ENCODE measurements at regions not wholly inside any gene's neighbourhood (a gene's known extent, or its start where the extent isn't known, plus 50 kb on each side); places are given as distances from the start of the nearest gene placed in this dataset.
"Not testable (repeated sequence)": the region's sequence is repeated elsewhere in the genome, so short reads cannot be mapped to it uniquely, and the experiment has no call there.

- DNase-seq (ENCODE audit: low spot score): peak; percentile 84
These were observed 1180.3 kb downstream of the TYW1 start for GRCh38 chr7:68176974-68177373.

DNA sequence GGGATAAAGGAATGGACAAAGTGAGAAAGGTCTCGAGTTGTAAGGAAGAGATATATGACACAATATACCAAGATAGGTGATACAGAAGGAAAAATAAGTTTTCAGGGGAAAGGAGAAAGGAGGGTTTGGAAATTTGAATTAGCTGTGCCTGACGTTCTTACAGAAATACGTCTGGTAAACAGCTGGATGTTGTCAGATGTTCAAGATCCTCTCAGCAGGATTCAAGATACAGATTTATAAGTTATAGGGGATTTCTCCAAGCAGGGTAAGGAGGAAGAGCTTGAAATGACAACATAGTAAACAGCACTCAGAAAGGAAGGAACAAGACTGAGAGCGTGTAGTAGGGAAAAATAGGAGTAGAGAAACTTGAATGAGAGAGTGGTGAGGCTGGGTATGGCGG, 1184.1 kb downstream of the TYW1 start:
- no peak for DNase-seq (ENCODE audit: low spot score)

DNA sequence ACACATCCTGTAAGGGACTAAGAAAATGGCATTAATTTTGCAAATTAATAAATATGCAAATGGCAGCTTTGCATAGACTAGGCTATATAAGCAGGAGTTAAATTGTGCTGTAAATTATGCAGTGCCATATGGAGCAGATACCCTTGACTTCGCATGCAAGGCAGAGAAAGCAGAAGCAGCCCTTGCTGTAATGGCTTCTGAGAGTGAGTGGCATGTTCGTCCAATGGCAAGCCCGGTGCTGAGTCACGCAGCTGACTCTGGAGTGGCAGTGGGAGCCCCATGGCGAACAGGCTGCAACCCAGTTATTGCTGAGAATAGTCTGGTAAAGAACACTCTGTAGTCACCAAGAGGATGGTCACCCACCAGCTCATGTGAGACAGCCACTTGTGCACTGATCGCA, 1186.5 kb downstream of the TYW1 start:
- DNase-seq (ENCODE audit: low spot score): no peak

GRCh38 chr7:68185631-68186456, 1189.2 kb downstream of the TYW1 start:
- no peak for DNase-seq (ENCODE audit: low spot score)

DNA sequence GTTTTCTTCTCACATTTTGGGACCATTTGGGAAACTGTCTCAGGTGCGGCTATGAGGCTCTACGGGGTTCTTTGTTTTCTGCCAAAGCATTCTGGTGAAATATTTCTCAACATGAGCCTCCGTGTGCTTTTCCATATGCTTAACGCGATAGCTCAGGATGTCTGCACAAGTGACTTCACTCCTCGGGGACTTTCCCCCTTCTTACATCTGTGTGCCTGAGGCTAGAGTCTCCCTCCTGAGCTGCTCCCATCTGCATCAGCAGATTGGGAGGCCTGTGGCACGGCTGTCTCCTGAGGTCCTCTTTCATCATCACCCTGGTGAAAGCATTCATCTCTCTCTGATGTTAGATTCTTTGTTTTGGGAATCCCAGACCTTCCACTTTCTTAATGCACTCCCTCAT, 1190.9 kb downstream of the TYW1 start:
- no peak for DNase-seq (ENCODE audit: low spot score)

DNA sequence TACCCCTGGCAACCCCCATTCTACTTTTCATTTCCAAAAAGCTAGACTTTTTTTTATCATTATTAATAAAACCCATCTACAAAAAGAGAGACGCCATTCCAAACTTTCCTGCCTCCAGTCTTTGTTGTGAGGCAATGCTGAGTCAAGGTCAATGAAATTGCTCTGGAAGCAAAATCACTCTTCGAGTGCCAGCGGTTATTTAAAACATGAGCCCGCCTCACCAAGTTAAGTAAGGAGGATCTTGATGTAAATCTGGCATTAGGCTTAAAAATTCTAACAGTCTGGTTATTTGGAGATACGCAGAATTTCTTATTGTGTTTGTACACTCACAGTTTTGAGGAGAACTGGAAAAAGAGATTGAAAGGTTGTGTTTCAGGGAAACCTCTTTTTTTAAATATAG, 1196.3 kb downstream of the TYW1 start:
- DNase-seq (ENCODE audit: low spot score): no peak

DNA sequence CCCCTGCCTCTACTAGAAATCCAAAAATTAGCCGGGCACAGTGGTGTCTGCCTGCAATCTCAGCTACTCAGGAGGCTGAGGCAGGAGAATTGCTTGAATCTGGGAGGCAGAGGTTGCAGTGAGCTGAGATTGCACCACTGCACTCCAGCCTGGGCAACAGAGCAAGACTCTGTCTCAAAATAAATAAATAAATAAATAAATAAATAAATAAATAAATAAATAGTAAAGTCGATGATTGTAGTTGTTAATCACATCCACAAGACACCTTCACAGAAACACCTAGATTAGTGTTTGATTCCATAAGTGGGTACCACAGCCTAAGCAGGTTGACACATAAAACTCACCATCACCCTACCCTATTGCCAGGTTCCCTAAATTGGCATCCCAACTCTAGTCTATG, 1199.0 kb downstream of the TYW1 start:
- not testable (repeated sequence) for DNase-seq (ENCODE audit: low spot score)

- no peak for DNase-seq (ENCODE audit: low spot score)
These were observed 1203.5 kb downstream of the TYW1 start for GRCh38 chr7:68200051-68200670.

DNA sequence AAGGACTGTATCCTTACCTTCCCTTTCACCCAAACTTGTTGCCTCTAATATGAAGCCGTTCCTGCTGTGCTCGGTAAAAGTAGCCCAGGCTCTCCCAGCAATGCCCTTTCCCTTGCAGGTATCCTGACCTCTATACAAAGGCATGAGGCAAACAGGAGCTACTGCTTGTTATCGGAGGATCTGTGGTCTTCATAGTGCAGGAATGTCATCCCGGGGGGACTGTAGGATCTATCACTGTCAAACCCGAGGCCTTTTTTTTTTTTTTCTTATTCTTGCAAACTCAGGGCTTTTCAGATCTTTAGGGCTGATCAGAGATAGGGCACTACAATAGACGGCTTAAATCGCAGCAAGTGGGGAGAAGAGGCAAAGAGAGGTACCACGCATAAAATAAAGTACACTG, 1206.6 kb downstream of the TYW1 start:
- DNase-seq (ENCODE audit: low spot score): no peak

DNA sequence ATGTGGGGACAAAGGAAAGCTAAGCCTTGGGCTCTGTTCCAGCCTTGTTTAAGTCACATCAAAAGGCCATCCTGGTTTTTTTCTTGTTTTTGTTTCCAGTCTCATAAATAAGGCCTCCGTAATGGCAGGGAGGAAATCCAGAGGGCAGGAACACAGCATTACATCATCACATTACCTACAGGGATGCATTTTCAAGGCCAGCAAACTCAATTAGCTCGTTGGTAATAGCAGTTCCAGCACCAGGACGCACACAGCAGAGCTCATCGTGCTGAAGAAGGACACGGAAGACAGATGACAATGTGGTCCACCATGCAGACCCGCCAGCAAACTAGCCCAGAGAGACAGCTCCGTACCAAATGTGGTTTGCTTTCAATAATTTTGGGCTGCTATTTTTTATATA, 1209.2 kb downstream of the TYW1 start:
- no peak for DNase-seq (ENCODE audit: low spot score)

- no peak for DNase-seq (ENCODE audit: low spot score)
These were observed 1210.4 kb downstream of the TYW1 start for GRCh38 chr7:68206946-68207485.

DNA sequence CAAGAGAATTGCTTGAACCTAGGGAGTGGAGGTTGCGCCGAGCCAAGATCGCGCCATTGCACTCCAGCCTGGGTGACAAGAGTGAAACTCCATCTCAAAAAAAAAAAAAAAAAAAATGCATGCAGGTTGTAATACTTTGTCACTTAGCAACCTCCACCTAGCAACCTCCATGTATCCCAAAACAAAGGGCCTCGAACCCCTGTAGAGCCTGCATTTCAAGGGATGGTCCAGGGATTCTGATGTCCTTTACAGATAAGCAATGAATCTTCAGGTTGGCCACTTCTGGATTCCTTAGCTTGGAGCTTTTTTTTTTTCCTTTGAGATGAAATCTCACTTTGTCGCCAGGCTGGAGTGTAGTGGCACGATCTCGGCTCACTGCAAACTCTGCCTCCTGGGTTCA, 1211.0 kb downstream of the TYW1 start:
- DNase-seq (ENCODE audit: low spot score): no peak

- DNase-seq (ENCODE audit: low spot score): no peak
These were observed 1212.9 kb downstream of the TYW1 start for GRCh38 chr7:68209486-68209885.

DNA sequence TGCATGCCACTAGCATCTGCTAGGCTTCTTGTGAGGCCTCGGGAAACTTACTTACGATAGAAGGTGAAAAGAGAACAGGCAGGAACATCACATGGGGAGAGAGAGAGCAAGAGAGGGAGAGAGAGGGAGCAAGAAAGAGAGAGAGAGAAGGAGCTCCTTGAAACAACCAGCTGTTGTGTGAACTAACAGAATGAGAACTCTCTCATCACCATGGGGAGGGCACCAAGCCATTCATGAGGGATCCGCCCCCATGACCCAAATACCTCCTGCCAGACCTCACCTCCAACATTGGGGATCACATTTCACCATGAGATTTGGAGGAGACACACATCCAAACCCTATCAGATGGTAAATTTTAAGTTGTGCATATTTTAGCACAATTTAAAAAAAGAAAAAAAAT, 1217.2 kb downstream of the TYW1 start:
- DNase-seq (ENCODE audit: low spot score): no peak

- no peak for DNase-seq (ENCODE audit: low spot score)
These were observed 1219.4 kb downstream of the TYW1 start for GRCh38 chr7:68216051-68216450.

DNA sequence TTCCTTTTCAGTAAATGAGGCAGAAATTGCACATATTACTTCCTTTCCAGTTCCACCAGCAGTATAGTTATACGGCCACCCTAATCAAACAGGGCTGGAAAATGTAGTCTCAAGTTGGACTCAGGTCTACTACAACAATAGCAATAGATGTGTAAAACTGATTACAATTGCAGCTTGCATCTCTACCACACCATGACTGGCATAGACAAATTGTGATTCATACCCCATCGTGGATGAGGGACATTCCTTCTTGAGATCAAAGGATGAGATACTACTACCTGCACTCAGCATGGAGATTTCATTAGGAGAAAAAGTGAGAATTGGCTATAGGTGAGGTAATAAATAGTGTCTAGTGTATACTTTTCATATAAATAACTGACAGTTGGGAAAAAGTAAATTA, 1220.8 kb downstream of the TYW1 start:
- DNase-seq (ENCODE audit: low spot score): no peak

GRCh38 chr7:68218461-68218860, 1221.8 kb downstream of the TYW1 start:
- no peak for DNase-seq (ENCODE audit: low spot score)

GRCh38 chr7:68222311-68222710, 1225.7 kb downstream of the TYW1 start:
- DNase-seq (ENCODE audit: low spot score): no peak

GRCh38 chr7:68224041-68224741, 1227.6 kb downstream of the TYW1 start:
- no peak for DNase-seq (ENCODE audit: low spot score)

GRCh38 chr7:68231011-68231410, 1234.4 kb downstream of the TYW1 start:
- not testable (repeated sequence) for DNase-seq (ENCODE audit: low spot score)

DNA sequence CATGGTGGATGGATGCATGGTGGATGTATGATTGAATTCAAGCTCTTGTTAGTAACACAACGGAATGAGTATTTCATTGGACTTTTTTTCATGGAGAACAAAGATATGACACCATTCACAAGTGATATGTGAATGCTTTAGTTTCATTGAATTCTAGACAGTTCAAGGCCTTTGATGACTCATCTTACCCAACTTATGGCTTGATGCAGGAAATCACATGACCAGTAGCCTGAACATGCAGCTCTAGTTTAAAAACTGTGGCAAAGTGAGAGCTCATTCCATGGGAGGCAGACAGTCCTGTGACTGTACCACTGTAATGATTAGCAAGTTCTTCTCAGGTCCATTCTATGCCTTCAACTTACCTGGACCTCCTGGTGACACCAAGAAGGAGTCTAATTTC, 1239.3 kb downstream of the TYW1 start:
- DNase-seq (ENCODE audit: low spot score): no peak

DNA sequence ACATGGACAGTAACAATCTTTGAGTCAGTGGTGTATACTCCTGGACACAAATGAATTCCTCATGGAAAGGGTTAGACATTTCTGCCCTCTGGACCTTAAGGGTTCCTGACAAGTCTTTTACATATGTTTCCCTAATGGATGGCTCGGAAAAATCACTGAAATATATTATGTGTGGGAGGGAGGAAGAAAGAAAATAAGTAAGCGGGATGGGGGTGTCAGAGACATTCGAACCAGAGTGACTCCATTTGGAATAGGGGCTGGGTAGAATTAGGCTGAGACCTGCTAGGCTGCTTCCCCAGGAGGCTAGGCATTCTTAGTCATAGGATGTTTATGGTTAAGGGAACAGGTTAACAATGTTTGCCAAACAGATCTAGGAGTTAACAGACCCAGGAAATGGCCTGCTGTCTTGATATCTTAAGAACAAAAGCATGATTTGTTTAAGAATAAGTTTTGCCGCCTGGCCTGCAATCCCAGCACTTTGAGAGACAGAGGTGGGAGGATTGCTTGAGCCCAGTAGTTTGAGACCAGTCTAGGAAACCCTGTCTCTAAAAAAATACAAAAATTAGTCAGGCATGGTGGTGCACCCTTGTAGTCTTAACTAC, 1241.7 kb downstream of the TYW1 start:
- DNase-seq (ENCODE audit: low spot score): no peak

DNA sequence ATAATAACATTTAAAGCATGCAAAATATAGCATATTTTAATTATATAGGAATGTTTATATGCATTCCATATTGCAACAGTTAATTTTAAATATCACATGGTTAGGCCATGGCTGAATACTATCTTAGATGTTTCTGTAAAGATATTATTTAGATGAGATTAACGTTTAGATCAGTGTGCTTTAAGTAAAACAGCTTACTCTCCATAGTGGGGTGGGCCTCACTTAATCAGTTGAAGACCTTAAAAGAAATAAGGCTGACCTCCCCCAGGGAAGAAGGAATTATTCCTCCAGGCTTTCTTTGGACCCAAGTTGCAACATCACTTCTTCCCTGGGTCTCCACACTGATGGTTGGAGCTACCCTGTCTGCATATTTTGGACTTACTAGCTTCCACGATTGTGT, 1246.5 kb downstream of the TYW1 start:
- DNase-seq (ENCODE audit: low spot score): no peak
